Activated CD8-positive, alpha-beta memory T cell treated with anti-CD3 and anti-CD28 coated beads, Interleukin-2, amount 50 U/mL, for 1 hour (primary cell): ENCODE measurements at regions not wholly inside any gene's neighbourhood (a gene's known extent, or its start where the extent isn't known, plus 50 kb on each side); places are given as distances from the start of the nearest gene placed in this dataset.
"Not testable (repeated sequence)": the region's sequence is repeated elsewhere in the genome, so short reads cannot be mapped to it uniquely, and the experiment has no call there.

Experiments
- DNase-seq: peaks from one replicate; pipeline ENCODE4 v3.0.0-alpha.2; 2020; ENCODE audit errors: extremely low read depth

- no peak for DNase-seq
These were observed 101.7 kb downstream of the BMS1 start for GRCh38 chr10:42883993-42884983.

GRCh38 chr10:42885491-42886270, 103.1 kb downstream of the BMS1 start:
- no peak for DNase-seq

- no peak for DNase-seq
These were observed 105.3 kb downstream of the BMS1 start for GRCh38 chr10:42887734-42888503.

- DNase-seq = no peak
These were observed 106.0 kb downstream of the BMS1 start for GRCh38 chr10:42888504-42889095.

- no peak for DNase-seq
These were observed 114.1 kb downstream of the BMS1 start for GRCh38 chr10:42896735-42897134.

- no peak for DNase-seq
These were observed 115.7 kb downstream of the BMS1 start for GRCh38 chr10:42898037-42898960.

GRCh38 chr10:42899036-42899435, 116.4 kb downstream of the BMS1 start:
- DNase-seq = no peak

- DNase-seq = not testable (repeated sequence)
These were observed 117.8 kb downstream of the BMS1 start for GRCh38 chr10:42900346-42900745.

GRCh38 chr10:42911359-42911758, 128.8 kb downstream of the BMS1 start:
- no peak for DNase-seq

GRCh38 chr10:42916974-42917373, 134.4 kb downstream of the BMS1 start:
- DNase-seq = no peak

- DNase-seq = no peak
These were observed 135.2 kb downstream of the BMS1 start for GRCh38 chr10:42917821-42918220.

GRCh38 chr10:42921951-42922350, 139.4 kb downstream of the BMS1 start:
- no peak for DNase-seq

GRCh38 chr10:42924484-42924883, 141.9 kb downstream of the BMS1 start:
- no peak for DNase-seq

- DNase-seq = no peak
These were observed 144.2 kb downstream of the BMS1 start for GRCh38 chr10:42926843-42927242.

GRCh38 chr10:42928064-42928463, 145.5 kb downstream of the BMS1 start:
- no peak for DNase-seq

- no peak for DNase-seq
These were observed 146.6 kb downstream of the BMS1 start for GRCh38 chr10:42929236-42929635.

- DNase-seq = no peak
These were observed 146.9 kb upstream of the RET start for GRCh38 chr10:42929993-42930392.

- DNase-seq = no peak
These were observed 146.2 kb upstream of the RET start for GRCh38 chr10:42930516-42931192.

- DNase-seq = no peak
These were observed 144.8 kb upstream of the RET start for GRCh38 chr10:42932116-42932515.
